OCI-M1 (cell line): ENCODE measurements at regions not wholly inside any gene's neighbourhood (a gene's known extent, or its start where the extent isn't known, plus 50 kb on each side); places are given as distances from the start of the nearest gene placed in this dataset.

Source experiments
- DNase-seq: peaks from one replicate; lab custom pipeline; 2025; lab: John Stamatoyannopoulos, UW

- DNase-seq, result no peak
These were observed 209.2 kb upstream of the C14orf180 start for GRCh38 chr14:104370256-104370870.

GRCh38 chr14:104371031-104371430 is 208.5 kb upstream of the C14orf180 start:
- no peak for DNase-seq

- no peak for DNase-seq
These were observed 207.6 kb upstream of the C14orf180 start for GRCh38 chr14:104371917-104372316.

DNA sequence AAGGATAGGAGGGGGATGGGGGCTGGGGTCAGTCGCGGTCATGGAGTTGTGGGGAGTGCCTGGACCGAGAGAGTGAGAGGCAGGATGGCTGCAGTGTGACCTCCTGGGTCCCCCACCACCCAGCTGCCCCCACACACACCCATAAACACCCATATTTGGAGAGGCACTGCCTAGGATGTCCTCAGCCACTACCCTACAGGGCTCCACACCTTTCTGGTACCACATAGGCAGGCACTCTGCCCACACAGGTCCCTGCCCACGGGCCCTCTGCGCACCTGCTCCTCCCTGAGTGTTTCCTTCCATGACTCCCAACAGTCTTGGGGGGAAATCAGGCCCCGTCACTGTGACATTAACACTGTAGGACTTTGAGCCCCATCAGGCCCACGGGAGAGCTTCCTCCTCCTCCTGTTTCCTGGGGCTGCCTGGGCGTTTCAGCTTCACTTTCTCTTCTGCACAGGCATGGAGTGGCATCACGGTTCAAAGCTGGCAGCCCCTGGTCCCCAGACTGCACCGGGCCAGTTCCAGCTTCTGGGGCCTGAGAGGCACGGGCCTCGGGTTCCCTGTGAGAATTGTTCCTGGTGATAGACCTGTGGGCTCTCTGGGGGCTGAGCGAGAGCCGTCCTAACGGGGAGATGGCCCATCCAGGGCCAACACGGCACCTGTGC is 207.0 kb upstream of the C14orf180 start:
- DNase-seq, result no peak

DNA sequence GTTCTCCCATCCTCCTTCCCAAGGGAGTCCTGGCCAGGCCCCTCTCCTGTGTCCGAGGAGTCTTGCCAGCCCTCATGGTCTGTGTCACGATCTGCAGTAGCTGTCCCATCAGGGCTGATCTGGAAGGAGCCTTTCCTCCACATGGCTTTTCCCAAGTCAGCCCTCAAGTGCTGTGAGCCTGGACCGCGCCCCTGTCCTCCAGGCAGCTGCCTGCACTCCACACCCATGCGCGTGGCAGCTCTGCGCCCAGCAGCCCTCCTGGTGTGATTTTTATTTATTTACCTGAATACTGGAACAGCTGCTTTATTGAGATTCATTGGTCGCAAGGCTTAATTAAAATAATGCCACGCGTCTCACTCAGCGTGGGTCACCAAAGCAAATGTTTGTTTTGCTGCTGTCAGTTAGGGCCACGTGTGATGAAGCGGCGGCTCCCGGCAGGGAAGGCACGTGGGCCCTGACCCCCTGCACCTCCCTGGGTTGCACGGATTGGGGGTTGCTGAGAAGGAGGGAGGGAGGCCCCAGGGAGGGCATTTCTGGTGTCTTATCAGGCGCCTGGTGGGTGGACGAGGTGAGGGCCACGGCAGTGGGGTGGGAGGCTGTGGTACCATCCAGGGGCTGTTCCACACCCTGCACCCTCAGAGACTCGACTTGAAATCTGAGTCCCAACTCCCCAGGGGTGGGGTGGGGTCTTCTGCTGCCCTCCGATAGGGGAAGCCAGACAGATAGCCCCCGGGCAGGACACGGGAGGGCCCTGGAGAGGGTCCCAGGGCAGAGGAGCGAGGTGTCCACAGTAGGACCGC is 206.3 kb upstream of the C14orf180 start:
- DNase-seq, result no peak

DNA sequence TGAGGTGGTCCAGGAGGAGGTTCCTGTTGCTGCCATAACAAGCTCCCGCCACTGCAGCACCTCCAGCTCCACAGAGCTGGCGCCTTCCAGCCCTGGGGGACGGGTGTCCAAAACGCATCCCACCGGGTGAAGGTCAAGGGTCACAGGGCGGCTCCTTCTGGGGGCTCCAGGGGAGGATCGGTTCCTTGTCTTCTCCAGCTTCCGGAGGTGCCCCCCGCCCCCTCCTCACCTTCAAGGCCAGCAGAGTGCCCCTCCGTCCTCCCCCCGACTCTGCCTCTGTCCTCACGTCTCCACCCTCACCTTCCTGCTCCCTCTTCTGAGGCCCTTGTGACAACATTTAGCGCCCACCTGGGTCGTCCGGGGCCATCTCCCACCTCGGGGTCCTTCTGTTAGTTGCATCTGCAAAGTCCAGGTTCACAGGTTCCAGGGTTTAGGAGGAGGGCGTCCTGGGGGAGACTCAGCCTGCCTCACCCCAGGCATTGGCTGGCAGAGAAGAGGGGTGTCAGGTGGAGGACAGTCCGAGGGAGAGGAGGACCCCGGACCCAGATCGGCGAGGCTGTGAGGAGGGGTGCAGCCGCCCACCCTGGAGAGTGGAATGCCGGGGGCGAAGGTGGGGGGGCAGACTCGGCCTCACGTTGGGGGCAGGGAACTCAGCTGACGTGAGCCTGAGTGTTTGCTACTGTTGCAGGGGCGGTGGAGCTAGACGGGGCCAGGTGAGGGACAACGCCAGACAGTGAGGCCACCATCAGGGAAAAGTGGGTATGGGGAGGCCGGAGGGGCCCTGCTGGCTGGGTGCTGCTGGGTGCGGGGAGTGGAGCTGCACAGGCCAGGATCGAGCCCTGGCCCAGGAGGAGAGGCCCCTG is 205.5 kb upstream of the C14orf180 start:
- DNase-seq, result no peak

DNA sequence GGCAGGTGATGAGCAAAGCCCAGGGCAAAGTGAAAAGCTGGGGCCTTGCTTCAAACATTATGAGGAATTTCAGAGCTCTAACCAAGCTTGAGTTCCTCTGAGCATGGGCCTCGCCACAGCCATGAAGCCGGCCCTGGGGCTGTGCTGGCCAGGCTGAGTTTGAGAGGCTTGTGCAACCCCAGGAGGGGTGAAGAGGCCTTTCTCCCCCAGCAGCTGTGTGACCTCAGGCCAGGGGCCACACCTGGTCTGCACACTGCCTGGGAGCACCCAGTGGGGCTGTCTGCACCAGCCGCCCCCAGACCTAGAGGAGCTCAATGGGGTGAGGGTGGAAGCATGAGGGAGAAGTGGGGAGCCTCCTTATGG is 204.9 kb upstream of the C14orf180 start:
- no peak for DNase-seq

- DNase-seq, result no peak
These were observed 203.9 kb upstream of the C14orf180 start for GRCh38 chr14:104375551-104376201.

GRCh38 chr14:104376202-104377140 is 203.1 kb upstream of the C14orf180 start:
- no peak for DNase-seq

GRCh38 chr14:104377256-104377655 is 202.3 kb upstream of the C14orf180 start:
- no peak for DNase-seq

DNA sequence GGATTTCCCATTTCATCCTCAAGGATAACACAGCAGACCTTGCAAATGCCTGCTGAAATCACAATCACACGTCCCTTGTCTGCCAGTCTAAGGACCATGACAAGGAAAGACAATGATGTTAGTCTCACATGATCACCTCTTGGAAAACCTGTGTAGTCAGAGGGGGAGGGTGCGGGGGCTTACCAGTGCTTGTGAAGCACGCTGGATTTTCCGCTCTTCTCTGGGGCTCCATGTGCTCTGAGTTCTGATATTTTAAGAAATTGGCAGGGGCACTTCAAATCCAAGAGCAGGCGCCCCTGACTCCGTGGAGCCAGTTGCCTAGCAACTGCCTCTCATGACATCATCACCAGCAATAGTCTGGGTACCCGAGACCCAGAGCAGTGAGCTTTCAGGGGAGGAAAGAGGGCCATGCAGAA is 200.9 kb upstream of the C14orf180 start:
- no peak for DNase-seq

GRCh38 chr14:104382361-104383087 is 197.0 kb upstream of the C14orf180 start:
- no peak for DNase-seq

DNA sequence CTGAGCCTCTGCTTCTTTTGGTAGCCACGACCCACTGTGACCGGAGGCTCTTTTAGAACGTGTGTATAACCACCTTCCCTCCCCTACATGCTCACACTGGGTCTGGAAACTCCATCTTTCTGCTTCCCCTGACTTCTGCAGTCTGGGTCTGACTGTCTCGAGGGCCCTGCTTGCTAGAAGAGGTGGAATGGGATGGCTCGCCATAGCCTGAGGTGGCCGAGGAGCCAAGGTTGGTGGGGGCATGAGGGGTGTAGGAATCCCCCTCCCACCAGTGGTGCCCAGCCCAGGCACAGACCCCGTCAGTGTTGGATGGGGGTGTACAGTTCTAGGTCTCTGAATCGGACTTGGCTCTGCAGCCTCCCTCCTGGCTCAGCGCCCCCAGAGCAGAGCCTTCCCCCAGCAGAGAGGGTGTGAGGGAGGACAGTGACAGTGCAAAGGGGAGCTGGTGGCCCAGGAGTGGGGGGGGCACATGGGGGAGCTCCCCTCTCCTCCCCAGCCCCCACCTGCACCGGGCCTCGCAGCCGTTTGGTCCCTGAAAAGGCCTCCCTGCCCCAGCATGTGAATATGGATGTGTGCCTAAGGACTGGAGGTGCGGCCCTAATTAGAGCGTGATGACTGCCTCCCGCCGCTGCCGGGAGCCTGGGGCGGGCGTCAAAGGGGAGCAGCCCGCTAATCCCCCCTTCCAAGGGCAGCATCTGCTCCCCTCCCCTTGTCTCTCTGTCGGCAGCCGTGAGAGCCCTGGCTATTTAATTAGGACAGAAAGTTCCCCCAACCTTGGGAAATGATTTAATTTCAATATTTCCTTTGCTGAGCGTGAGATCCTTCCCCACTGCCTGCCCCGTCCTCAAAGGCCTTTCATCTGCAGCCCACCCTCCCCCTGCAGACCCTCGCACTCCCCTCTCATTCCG is 196.2 kb upstream of the C14orf180 start:
- no peak for DNase-seq

DNA sequence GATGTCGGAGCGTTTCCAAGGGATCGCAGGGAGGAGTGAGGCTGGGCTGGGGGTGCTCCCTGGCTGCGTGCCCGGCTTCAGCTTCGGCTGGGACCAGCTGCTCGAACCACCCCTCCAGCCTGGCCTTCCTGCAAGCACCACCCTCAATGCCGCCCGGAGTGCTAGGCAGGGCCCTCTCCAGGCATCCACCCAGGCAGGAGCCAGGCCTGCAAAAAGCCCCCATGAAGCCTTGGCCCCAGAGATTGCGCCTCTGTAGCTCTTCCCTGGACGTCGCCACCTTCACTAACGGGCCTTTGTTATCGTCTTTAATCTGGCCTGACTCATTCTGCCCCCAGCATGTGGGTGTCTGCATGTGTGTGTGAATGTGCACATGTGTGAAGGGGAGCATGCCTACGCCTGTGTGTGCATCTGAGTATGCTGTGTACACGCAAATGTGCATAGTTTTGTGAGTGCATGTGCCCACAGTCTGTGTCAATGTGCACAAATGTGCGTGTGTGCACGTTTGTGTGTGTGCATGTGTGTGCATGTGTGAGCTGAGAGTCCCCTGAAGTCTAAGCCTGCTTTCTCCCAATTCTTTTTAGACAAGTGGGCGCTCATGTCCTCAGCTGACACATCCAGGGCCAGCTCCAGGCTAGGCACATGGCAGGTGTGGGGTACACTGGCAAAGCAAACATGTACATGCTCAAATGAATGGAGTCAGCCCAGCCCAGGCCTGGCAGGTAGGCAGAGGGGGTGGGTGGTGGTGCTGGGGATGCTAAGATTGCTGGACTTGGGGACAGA is 195.4 kb upstream of the C14orf180 start:
- no peak for DNase-seq

DNA sequence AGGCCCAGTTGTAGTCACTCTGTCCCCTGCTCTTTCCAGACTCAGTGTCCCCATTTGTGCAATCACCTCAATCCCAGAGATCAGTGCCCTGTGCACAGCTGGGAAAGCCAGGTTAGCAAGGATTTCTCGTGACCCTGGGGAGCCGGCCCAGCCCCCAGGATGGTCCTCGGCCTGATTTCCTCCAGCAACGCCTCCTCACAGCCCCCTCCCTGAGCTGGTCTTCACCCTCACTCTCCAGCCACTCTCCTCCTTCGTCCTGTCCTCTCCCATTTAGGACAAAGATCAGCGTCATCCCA is 194.8 kb upstream of the C14orf180 start:
- DNase-seq, result no peak

- DNase-seq, result no peak
These were observed 194.5 kb upstream of the C14orf180 start for GRCh38 chr14:104385111-104385510.

DNA sequence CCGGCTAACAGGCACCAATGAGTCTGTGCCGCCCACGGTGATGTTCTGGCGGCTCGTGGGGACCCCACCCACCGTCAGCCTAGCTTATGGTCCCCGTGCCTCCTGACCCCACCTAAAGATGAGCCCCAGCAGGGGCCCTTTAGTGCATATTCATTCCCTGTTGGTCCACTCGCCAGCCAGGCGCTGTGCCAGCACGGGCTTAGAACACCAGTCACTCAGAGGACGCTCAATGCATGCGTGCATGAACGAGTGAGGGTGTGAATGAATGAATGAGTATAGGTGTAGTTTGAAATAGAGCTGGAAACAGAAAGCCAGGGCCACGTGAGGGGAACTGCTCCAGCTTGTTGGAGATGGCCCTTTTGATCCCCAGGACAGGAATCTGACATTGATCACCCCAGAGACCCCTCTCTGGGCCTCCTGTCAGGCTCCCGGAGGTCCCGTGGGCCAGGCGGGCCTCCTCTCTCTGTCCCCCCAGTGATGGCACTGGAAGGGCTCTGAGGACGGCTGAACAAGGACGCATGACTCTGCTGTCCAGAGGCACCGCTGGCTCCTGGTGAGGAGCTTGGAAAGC is 193.9 kb upstream of the C14orf180 start:
- DNase-seq, result no peak
